HepG2 (cell line): ENCODE measurements at regions not wholly inside any gene's neighbourhood (a gene's known extent, or its start where the extent isn't known, plus 50 kb on each side); places are given as distances from the start of the nearest gene placed in this dataset.

ENCODE experiments used
- CHD4 ChIP-seq: fragments of 200-600 bp; sonication (generic); IDR thresholded peaks from 2 replicates; pipeline ENCODE4 v1.7.0; 2017; ENCODE audit warnings: mild to moderate bottlenecking, low read length, borderline replicate concordance
- FOXA1 ChIP-seq, 2 experiments: fragments of 450-650 bp in 1 of 2; sonication (generic) in 1 of 2; formaldehyde crosslinking in 1 of 2; IDR thresholded peaks; 2 replicates each; pipeline versions ENCODE4 v1.4.0 to v1.6.1; 2016 to 2020; ENCODE audit warnings: missing genetic modification reagents in 1 of 2
- GABPB1 ChIP-seq: IDR thresholded peaks from 2 replicates; pipeline ENCODE4 v1.6.1; 2016; ENCODE audit warnings: mild to moderate bottlenecking, missing genetic modification reagents, moderate library complexity, missing compliant biosample characterization
- GATAD2A ChIP-seq: IDR thresholded peaks from 2 replicates; pipeline ENCODE4 v1.6.1; 2016
- HOXA7 ChIP-seq: sonication (generic); formaldehyde crosslinking; IDR thresholded peaks from 2 replicates; pipeline ENCODE4 v1.8.1; 2022; ENCODE audit warnings: mild to moderate bottlenecking, missing genetic modification reagents, moderate library complexity
- HOXD1 ChIP-seq: sonication (generic); formaldehyde crosslinking; IDR thresholded peaks from 2 replicates; pipeline ENCODE4 v1.5.0; 2020; ENCODE audit warnings: missing genetic modification reagents
- KDM1A ChIP-seq: IDR thresholded peaks from 2 replicates; pipeline ENCODE4 v1.6.1; 2016; ENCODE audit warnings: missing compliant biosample characterization
- KDM5B ChIP-seq: sonication (generic); formaldehyde crosslinking; IDR thresholded peaks from 2 replicates; pipeline ENCODE4 v1.4.0; 2020; ENCODE audit warnings: missing genetic modification reagents, mild to moderate bottlenecking, borderline replicate concordance
- MAFF ChIP-seq: IDR thresholded peaks from 2 replicates; pipeline ENCODE4 v1.6.1; 2011; ENCODE audit warnings: low read depth, low read length, improper control_type of control experiment
- MAFK ChIP-seq, 2 experiments: IDR thresholded peaks in 1 of 2; conservative IDR thresholded peaks in 1 of 2; 2 replicates each; pipeline ENCODE4 v1.6.1; 2011; ENCODE audit warnings: improper control_type of control experiment in 2 of 2, low read length in 2 of 2
- NCOA2 ChIP-seq: sonication (generic); formaldehyde crosslinking; IDR thresholded peaks from 2 replicates; pipeline ENCODE4 v1.8.0; 2022; ENCODE audit warnings: inconsistent platforms
- NR2C2 ChIP-seq: sonication (generic); formaldehyde crosslinking; IDR thresholded peaks from 2 replicates; pipeline ENCODE4 v1.4.0; 2020; ENCODE audit warnings: missing genetic modification reagents, mild to moderate bottlenecking, moderate library complexity, borderline replicate concordance
- POGZ ChIP-seq: sonication (generic); formaldehyde crosslinking; IDR thresholded peaks from 2 replicates; pipeline ENCODE4 v1.4.0; 2020; ENCODE audit warnings: mild to moderate bottlenecking, missing genetic modification reagents
- RARA ChIP-seq: IDR thresholded peaks from 2 replicates; pipeline ENCODE4 v1.6.1; 2016; ENCODE audit warnings: missing genetic modification reagents, missing compliant biosample characterization
- SOX13 ChIP-seq, 3 experiments: fragments of 450-650 bp in 1 of 3; sonication (generic) in 1 of 3; formaldehyde crosslinking in 1 of 3; IDR thresholded peaks in 2 of 3; conservative IDR thresholded peaks in 1 of 3; 2 replicates each; pipeline versions ENCODE4 v1.5.0 to v1.6.1; 2016 to 2020; ENCODE audit warnings: antibody characterized with exemption in 1 of 3, mild to moderate bottlenecking in 1 of 3, missing compliant biosample characterization in 1 of 3, missing genetic modification reagents in 1 of 3, moderate library complexity in 1 of 3
- SRSF4 ChIP-seq: fragments of 200-400 bp; formaldehyde crosslinking; IDR thresholded peaks from one replicate; pipeline ENCODE4 v1.6.1; 2018; ENCODE audit warnings: mild to moderate bottlenecking, low read depth, low read length, moderate library complexity; ENCODE audit not compliant: poor library complexity, severe bottlenecking
- SSRP1 ChIP-seq: IDR thresholded peaks from 2 replicates; pipeline ENCODE4 v1.6.1; 2016; ENCODE audit warnings: control low read depth
- TP53 ChIP-seq: sonication (generic); formaldehyde crosslinking; conservative IDR thresholded peaks from 2 replicates; pipeline ENCODE4 v1.4.0; 2020; ENCODE audit warnings: missing genetic modification reagents
- ZKSCAN1 ChIP-seq: fragments of 150-350 bp; IDR thresholded peaks from 2 replicates; pipeline ENCODE4 v1.6.1; 2014; ENCODE audit warnings: low read length
- ZMYM3 ChIP-seq: sonication (generic); formaldehyde crosslinking; IDR thresholded peaks from 2 replicates; pipeline ENCODE4 v1.5.1; 2020; ENCODE audit warnings: mild to moderate bottlenecking, missing genetic modification reagents
- ZNF264 ChIP-seq: sonication (generic); formaldehyde crosslinking; IDR thresholded peaks from 2 replicates; pipeline ENCODE4 v1.4.0; 2020; ENCODE audit warnings: missing genetic modification reagents
- ZNF44 ChIP-seq: sonication (generic); formaldehyde crosslinking; IDR thresholded peaks from 2 replicates; pipeline ENCODE4 v1.5.1; 2020; ENCODE audit warnings: mild to moderate bottlenecking, missing genetic modification reagents
- ZNF687 ChIP-seq: sonication (generic); formaldehyde crosslinking; IDR thresholded peaks from 2 replicates; pipeline ENCODE4 v1.5.1; 2020; ENCODE audit warnings: mild to moderate bottlenecking, missing genetic modification reagents, moderate library complexity
- ZNF878 ChIP-seq: sonication (generic); formaldehyde crosslinking; IDR thresholded peaks from 2 replicates; pipeline ENCODE4 v1.8.1; 2023; ENCODE audit warnings: mild to moderate bottlenecking, missing genetic modification reagents, moderate library complexity
- TF ChIP-seq, protein P1 (sequence below): sonication (generic); formaldehyde crosslinking; IDR thresholded peaks from 2 replicates; pipeline ENCODE4 v1.8.0; 2022; ENCODE audit warnings: missing genetic modification reagents, mild to moderate bottlenecking, borderline replicate concordance

DNA sequence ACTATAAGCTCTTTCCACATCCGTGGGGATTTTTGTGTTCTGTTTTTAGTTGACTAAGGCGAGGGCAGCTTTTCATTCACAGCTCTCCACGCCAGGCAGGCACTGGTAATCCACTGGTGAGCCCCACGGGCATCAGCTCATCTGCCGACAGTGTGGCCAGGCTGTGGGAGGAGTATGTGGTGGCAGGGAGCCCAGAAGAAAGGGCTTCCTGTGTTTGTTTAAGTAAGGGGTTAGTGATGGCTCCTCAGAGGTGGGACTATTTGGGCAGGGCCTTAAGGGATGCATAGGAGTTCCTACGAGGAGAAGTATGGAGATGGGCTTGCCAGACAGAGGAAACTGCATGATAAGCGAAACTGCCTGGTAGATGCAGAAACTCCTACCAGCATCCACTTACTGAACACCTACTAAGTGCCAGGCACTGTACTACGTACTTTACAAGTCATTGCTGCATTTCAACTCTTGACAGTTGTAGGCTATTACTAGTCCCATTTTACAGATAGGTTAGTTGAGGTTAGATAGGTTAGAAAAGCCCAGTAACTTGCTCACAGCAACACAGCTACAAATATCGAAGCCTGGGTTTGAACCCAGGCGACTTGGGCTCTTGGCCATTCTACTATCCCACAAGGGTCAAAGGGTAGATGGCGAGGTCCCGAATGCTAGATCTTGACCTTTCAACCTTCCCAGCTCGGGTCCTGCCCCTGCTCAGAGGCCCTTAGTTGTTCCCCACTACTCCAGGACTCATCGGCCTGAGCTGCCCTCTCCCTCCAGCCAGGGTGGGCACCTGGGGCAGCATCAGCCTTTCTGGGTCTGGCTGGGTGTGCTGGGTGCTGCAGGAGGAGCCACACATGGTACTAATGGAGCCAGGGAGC is 55.1 kb downstream of the CEBPB start (continued):
- no peak for TF ChIP-seq RARA (CRISPR knock-in tag)
- no peak for TF ChIP-seq ZNF878 (CRISPR knock-in tag)
- no peak; the same call in 1 of the 2 replicates for TF ChIP-seq KDM5B (CRISPR knock-in tag)
- 0 out of 2 replicates have a peak, but pooled peaks have one; percentile 46 for TF ChIP-seq SSRP1 (CRISPR knock-in tag)
- no peak for TF ChIP-seq ZNF264
- TF ChIP-seq KDM1A (CRISPR knock-in tag): peak; percentile 87
- peak; percentile 56 for TF ChIP-seq MAFF
- TF ChIP-seq SRSF4: no peak
- peak; percentile 71 to 80 for TF ChIP-seq MAFK (conservative IDR thresholded peaks at IDR 0.05 in 1 of 2, IDR thresholded peaks at IDR 0.05 in 1 of 2; ENCODE audit: low read length in 2 of 2)
- TF ChIP-seq NCOA2 (CRISPR knock-in tag): 0 out of 2 replicates have a peak, but pooled peaks have one; percentile 5
- peak; percentile 70 for TF ChIP-seq CHD4
- TF ChIP-seq ZKSCAN1: peak; percentile 83
- TF ChIP-seq FOXA1 (IDR thresholded peaks at IDR 0.05): no peak
- peak; percentile 18; the same call in 1 of the 2 replicates for TF ChIP-seq FOXA1 (CRISPR knock-in tag; IDR thresholded peaks at IDR 0.05)
- TF ChIP-seq HOXD1: no peak
- TF ChIP-seq NR2C2 (CRISPR knock-in tag): peak; percentile 68
- TF ChIP-seq SOX13 (IDR thresholded peaks at IDR 0.05): no peak
- peak in 1 of 2 experiments; percentile 1; a peak in 1 of 4 replicates for TF ChIP-seq SOX13 (CRISPR knock-in tag; conservative IDR thresholded peaks at IDR 0.05 in 1 of 2, IDR thresholded peaks at IDR 0.05 in 1 of 2)
- TF ChIP-seq ZMYM3 (CRISPR knock-in tag): peak; percentile 79
- TF ChIP-seq POGZ (CRISPR knock-in tag): 0 out of 2 replicates have a peak, but pooled peaks have one; percentile 25
- 0 out of 2 replicates have a peak, but pooled peaks have one; percentile 6 for TF ChIP-seq GABPB1 (CRISPR knock-in tag)
- TF ChIP-seq TP53: 0 out of 2 replicates have a peak, but pooled peaks have one; percentile 20
- peak; percentile 53; the same call in 1 of the 2 replicates for TF ChIP-seq ZNF687 (CRISPR knock-in tag)
- TF ChIP-seq GATAD2A (CRISPR knock-in tag): peak; percentile 52; the same call in 1 of the 2 replicates
- TF ChIP-seq, protein P1, sequence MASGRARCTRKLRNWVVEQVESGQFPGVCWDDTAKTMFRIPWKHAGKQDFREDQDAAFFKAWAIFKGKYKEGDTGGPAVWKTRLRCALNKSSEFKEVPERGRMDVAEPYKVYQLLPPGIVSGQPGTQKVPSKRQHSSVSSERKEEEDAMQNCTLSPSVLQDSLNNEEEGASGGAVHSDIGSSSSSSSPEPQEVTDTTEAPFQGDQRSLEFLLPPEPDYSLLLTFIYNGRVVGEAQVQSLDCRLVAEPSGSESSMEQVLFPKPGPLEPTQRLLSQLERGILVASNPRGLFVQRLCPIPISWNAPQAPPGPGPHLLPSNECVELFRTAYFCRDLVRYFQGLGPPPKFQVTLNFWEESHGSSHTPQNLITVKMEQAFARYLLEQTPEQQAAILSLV: peak; percentile 22; the same call in 1 of the 2 replicates
- TF ChIP-seq ZNF44 (CRISPR knock-in tag): 0 out of 2 replicates have a peak, but pooled peaks have one; percentile 29
- no peak for TF ChIP-seq HOXA7
